Nephron progenitor cell (in vitro differentiated cells): ENCODE measurements at regions not wholly inside any gene's neighbourhood (a gene's known extent, or its start where the extent isn't known, plus 50 kb on each side); places are given as distances from the start of the nearest gene placed in this dataset.

Experiments
- DNase-seq: peaks from one replicate; pipeline ENCODE4 v3.0.0; 2021
- H3K27ac Mint-ChIP-seq: 2 replicates; pipeline ENCODE4 v1.8.0; 2021; ENCODE audit warnings: mild to moderate bottlenecking, moderate library complexity, mixed read lengths
- H3K27me3 Mint-ChIP-seq: 2 replicates; pipeline ENCODE4 v1.8.0; 2021; ENCODE audit warnings: mild to moderate bottlenecking, low read depth, mixed read lengths; ENCODE audit not compliant: poor library complexity
- H3K36me3 Mint-ChIP-seq: 2 replicates; pipeline ENCODE4 v1.8.0; 2021; ENCODE audit warnings: low read depth, mixed read lengths
- H3K4me1 Mint-ChIP-seq: 2 replicates; pipeline ENCODE4 v1.8.0; 2021; ENCODE audit warnings: mixed read lengths
- H3K4me3 Mint-ChIP-seq: 2 replicates; pipeline ENCODE4 v1.8.0; 2021; ENCODE audit warnings: mild to moderate bottlenecking, moderate library complexity, mixed read lengths
- H3K9me3 Mint-ChIP-seq: 2 replicates; pipeline ENCODE4 v1.8.0; 2021; ENCODE audit warnings: mild to moderate bottlenecking, moderate library complexity, mixed read lengths
- CTCF ChIP-seq: fragments of 200-600 bp; sonication (generic); IDR thresholded peaks from 2 replicates; pipeline ENCODE4 v1.5.0; 2021; ENCODE audit warnings: antibody characterized with exemption

- Mint-ChIP-seq H3K9me3 (no peaks in the 10 kb centered on the region), H3K27ac (no peak overlapping the region), H3K4me3 (no peak overlapping the region), H3K4me1 (no peaks in the 10 kb centered on the region), H3K36me3 (no peaks in the 10 kb centered on the region), H3K27me3 (no peaks in the 10 kb centered on the region)
- no peak for TF ChIP-seq CTCF
- DNase-seq = peak; percentile 4
These were observed 217.9 kb upstream of the ITGA4 start for GRCh38 chr2:181239201-181239799.

- no peaks in the 10 kb centered on the region for H3K4me1 Mint-ChIP-seq
- H3K9me3 Mint-ChIP-seq = no peaks in the 10 kb centered on the region
- no peaks in the 10 kb centered on the region for H3K27me3 Mint-ChIP-seq
- DNase-seq = no peak
- H3K36me3 Mint-ChIP-seq = no peaks in the 10 kb centered on the region
- no peak overlapping the region for H3K27ac Mint-ChIP-seq
- no peak for TF ChIP-seq CTCF
- no peak overlapping the region for H3K4me3 Mint-ChIP-seq
These were observed 216.3 kb upstream of the ITGA4 start for GRCh38 chr2:181240844-181241243.

- no peak overlapping the region for H3K27ac Mint-ChIP-seq
These were observed 215.8 kb upstream of the ITGA4 start for GRCh38 chr2:181241366-181241765.

GRCh38 chr2:181241797-181242196 is 215.4 kb upstream of the ITGA4 start:
- DNase-seq = no peak
- Mint-ChIP-seq H3K9me3 (no peaks in the 10 kb centered on the region), H3K4me3 (no peak overlapping the region), H3K27me3 (peaks cover 1% of the 10 kb centered on the region), H3K4me1 (no peaks in the 10 kb centered on the region), H3K36me3 (no peaks in the 10 kb centered on the region), H3K27ac (no peak overlapping the region)
- TF ChIP-seq CTCF = no peak

More at GRCh38 chr2:181241366-181241765, 215.8 kb upstream of the ITGA4 start:
- Mint-ChIP-seq H3K36me3 (no peaks in the 10 kb centered on the region), H3K9me3 (no peaks in the 10 kb centered on the region), H3K4me3 (no peak overlapping the region), H3K4me1 (no peaks in the 10 kb centered on the region), H3K27me3 (no peaks in the 10 kb centered on the region)
- DNase-seq = no peak
- TF ChIP-seq CTCF = no peak

- Mint-ChIP-seq H3K4me3 (no peak overlapping the region), H3K27me3 (peaks cover 4% of the 10 kb centered on the region), H3K36me3 (no peaks in the 10 kb centered on the region), H3K4me1 (no peaks in the 10 kb centered on the region), H3K27ac (no peak overlapping the region), H3K9me3 (no peaks in the 10 kb centered on the region)
- DNase-seq = no peak
- no peak for TF ChIP-seq CTCF
These were observed 214.9 kb upstream of the ITGA4 start for GRCh38 chr2:181242262-181242661.

GRCh38 chr2:181243319-181243718 is 213.9 kb upstream of the ITGA4 start:
- H3K9me3 Mint-ChIP-seq = no peaks in the 10 kb centered on the region
- no peak for TF ChIP-seq CTCF
- H3K36me3 Mint-ChIP-seq = no peaks in the 10 kb centered on the region
- H3K4me3 Mint-ChIP-seq = no peak overlapping the region
- no peak overlapping the region for H3K27ac Mint-ChIP-seq
- H3K27me3 Mint-ChIP-seq = peaks cover 6% of the 10 kb centered on the region
- no peak for DNase-seq
- no peaks in the 10 kb centered on the region for H3K4me1 Mint-ChIP-seq
